ENCODE measurements at regions not wholly inside any gene's neighbourhood (a gene's known extent, or its start where the extent isn't known, plus 50 kb on each side); places are given as distances from the start of the nearest gene placed in this dataset.

DNA sequence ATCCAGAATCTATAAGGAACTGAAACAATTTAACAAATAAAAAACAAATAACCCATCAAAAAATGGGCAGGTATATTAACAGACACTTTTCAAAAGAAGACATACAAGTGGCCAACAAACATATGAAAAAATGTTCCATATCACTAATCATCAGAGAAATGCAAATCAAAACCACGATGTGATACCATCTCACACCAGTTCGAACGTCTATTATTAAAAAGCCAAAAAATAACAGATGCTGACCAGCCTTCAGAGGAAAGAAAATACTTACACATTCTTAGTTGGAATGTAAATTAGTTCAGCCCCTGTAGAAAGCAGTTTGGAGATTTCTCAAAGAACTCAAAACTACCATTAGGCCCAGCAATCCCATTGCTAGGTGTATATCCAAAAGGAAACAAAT, 687.9 kb upstream of the AADAT start:
- Mint-ChIP-seq H3K4me1 (no peaks in the 10 kb centered on the region), H3K4me3 (no peak overlapping the region), H3K36me3 (no peaks in the 10 kb centered on the region), H3K27ac (no peak overlapping the region), H3K27me3 (no peaks in the 10 kb centered on the region), H3K9me3 (peaks cover 5% of the 10 kb centered on the region)
- no peak for DNase-seq

DNA sequence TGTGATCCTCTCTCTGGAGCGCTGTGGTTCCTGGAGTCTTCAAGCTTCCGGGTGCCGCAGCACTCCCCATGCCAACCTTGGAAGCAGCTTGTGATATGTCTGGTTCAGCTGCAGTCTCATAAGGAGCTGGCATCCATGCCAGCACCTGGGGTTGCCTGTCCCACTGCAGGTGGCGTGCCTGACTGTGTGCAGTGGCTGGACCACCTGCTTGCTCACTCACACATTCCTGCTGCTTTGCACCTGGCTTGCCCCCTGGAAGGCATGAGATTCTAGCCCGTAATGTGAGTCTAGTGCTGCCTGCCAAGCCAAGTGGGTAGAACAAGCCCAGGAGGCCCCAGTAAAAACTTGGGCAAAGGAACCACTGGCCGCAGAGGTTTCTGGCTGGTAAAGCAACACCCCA, 687.2 kb upstream of the AADAT start:
- Mint-ChIP-seq H3K27ac (no peak overlapping the region), H3K4me1 (no peaks in the 10 kb centered on the region), H3K27me3 (no peaks in the 10 kb centered on the region), H3K9me3 (peaks cover 5% of the 10 kb centered on the region), H3K36me3 (no peaks in the 10 kb centered on the region), H3K4me3 (no peak overlapping the region)
- no peak for DNase-seq

DNA sequence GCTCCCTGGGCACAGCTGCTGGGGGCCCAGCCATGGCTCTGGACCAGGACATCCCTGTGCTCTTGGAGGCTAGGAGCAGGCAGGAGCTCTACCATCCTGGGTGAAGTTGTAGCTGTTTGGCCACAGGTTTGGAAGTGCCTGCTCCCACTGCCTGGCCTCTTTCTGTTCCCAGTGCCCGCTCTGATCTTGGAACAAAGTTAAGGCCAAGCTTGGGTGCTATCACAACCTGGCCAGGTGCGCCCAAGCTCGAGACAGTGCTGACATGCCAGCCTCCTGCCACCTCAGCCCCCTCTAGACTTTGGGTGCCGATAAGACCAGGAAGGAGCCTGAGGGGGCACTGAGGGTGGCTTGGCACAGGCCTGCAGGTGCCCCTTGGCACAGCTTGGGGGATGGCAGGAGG, 686.1 kb upstream of the AADAT start:
- Mint-ChIP-seq H3K27ac (no peak overlapping the region), H3K4me3 (no peak overlapping the region), H3K36me3 (no peaks in the 10 kb centered on the region), H3K27me3 (no peaks in the 10 kb centered on the region), H3K4me1 (no peaks in the 10 kb centered on the region), H3K9me3 (peaks cover 5% of the 10 kb centered on the region)
- DNase-seq = no peak

DNA sequence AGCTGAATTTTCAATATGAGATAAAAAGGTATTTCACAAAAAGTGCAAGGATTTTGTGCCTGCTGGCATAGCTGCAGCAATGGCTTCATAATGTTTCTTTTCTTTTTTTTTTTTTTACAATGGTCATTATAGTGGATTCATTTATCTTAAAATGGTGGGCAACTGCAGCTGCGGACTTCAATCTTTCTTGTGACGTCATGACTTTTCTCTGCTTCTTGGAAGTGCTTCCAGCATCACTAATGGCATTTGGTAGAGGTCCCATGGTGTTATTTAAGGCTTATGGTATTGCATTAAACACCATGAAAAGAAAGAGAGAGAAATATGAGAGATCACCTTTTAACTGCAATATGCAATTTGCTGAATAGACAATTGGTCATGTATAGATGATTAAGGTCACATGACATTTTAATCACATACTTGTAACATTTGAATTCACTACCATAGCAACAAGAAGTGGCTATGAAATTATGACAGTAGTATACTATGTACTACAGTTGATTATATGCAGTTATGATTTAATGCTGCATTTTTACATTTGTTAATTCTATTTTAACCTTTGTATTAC, 684.0 kb upstream of the AADAT start:
- no peak for DNase-seq
- Mint-ChIP-seq H3K4me3 (no peak overlapping the region), H3K4me1 (no peaks in the 10 kb centered on the region), H3K27ac (no peak overlapping the region), H3K9me3 (no peaks in the 10 kb centered on the region), H3K36me3 (no peaks in the 10 kb centered on the region), H3K27me3 (no peaks in the 10 kb centered on the region)

DNA sequence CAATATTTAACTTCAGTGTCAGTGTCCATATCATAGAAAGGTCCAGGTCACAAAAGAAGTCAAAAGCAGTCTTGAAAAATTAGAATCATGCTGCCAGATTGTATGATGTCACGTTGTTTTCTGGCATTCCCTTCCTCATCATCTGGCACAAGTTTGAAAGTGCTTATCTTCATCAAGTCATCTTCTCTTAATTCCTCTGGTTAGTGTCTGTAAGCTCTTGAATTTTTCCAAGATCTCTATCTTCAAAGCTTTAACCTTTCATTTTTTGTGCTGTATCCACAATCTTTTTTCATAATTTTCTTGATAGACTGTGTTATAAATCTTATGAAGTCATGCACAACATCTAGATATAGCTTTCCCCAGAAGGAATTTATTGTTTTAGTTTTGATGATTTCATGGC, 682.7 kb upstream of the AADAT start:
- Mint-ChIP-seq H3K27me3 (no peaks in the 10 kb centered on the region), H3K36me3 (no peaks in the 10 kb centered on the region), H3K4me1 (no peaks in the 10 kb centered on the region), H3K9me3 (no peaks in the 10 kb centered on the region), H3K27ac (no peak overlapping the region), H3K4me3 (no peak overlapping the region)
- no peak for DNase-seq

DNA sequence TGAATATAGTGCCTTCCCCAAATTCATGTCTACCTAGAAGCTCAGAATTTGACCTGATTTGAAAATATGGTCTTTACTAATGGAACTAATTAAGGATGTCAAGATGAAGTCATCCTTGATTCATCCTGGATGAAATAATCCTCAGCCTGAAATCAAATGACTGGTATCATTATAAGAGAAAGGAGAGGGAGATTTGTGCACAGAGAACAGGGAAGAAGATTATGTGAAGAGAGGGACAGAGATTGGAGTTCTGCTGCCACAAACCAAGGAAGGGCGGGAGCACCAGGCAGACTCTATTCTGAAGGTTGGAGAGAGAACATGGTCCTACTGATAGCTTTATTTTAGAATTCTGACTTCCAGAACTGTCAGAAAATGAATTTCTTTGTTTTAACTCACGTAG, 680.9 kb upstream of the AADAT start:
- no peak for DNase-seq

DNA sequence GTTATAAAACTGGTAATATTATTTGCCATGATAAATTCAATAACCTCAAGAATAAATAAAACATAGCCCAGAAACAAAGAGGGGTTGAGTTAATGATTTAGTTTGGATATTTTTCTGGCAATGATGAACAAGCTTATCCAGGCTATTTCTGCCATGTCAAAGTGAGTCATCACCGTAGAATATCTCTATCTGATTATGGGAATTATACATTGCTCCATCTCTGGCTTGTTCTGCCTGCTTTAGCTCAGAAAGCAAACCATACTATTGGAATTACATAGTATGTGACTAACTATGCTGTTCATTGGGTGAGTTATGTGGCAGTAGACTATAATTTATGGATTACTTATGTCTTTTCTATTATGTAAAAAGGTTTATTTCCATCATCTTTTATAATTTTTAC, 680.1 kb upstream of the AADAT start:
- no peaks in the 10 kb centered on the region for H3K27me3 Mint-ChIP-seq
- no peak overlapping the region for H3K4me3 Mint-ChIP-seq
- no peak for DNase-seq
- no peaks in the 10 kb centered on the region for H3K9me3 Mint-ChIP-seq
- H3K36me3 Mint-ChIP-seq = no peaks in the 10 kb centered on the region
- H3K27ac Mint-ChIP-seq = no peak overlapping the region
- no peaks in the 10 kb centered on the region for H3K4me1 Mint-ChIP-seq

More for the DNA sequence above, 680.9 kb upstream of the AADAT start:
- Mint-ChIP-seq H3K4me3 (no peak overlapping the region), H3K9me3 (no peaks in the 10 kb centered on the region), H3K36me3 (no peaks in the 10 kb centered on the region), H3K27ac (no peak overlapping the region), H3K4me1 (no peaks in the 10 kb centered on the region), H3K27me3 (no peaks in the 10 kb centered on the region)

DNA sequence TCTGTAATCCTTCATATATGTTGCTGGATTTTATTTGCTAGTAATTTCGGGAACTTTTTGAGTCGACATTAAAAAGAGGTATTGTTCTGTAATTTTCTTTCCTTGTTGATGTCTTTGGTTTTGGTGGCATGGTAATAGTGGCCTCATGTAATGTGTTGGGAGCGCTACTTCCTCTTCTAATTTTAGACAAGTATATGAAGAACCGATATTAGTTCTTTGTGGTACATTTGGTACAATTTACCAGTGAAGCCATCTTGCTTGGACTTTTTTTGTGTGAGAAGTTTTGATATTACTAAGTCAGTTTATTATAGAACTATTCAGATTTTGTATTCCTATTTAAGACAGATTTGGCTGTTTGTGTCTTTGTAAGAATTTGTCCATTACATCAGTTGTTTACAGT, 669.2 kb upstream of the AADAT start:
- Mint-ChIP-seq H3K4me3 (no peak overlapping the region), H3K4me1 (no peaks in the 10 kb centered on the region), H3K27me3 (no peaks in the 10 kb centered on the region), H3K36me3 (no peaks in the 10 kb centered on the region), H3K27ac (no peak overlapping the region), H3K9me3 (peaks cover 8% of the 10 kb centered on the region)
- DNase-seq = no peak

DNA sequence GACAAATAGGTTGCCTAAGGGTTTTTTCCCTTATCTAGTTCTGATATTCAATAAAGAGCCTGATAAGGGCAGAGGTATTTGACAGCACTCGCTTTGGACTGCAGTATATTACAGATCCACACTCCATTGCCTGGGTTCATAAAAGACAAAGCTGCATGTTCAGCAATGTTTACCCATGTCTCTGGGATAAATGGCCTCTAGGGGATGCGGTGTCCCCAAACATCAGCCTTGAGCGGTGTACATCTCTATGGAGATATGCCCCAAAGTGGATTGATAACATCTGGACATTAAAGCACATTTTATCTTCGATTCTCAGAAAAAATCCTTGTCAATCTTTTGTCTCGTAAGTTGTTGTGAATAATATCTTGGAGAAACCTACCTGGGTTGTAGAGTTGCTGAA, 660.8 kb upstream of the AADAT start:
- Mint-ChIP-seq H3K36me3 (no peaks in the 10 kb centered on the region), H3K4me3 (no peak overlapping the region), H3K27me3 (no peaks in the 10 kb centered on the region), H3K9me3 (peaks cover 6% of the 10 kb centered on the region), H3K4me1 (no peaks in the 10 kb centered on the region), H3K27ac (no peak overlapping the region)
- no peak for DNase-seq

DNA sequence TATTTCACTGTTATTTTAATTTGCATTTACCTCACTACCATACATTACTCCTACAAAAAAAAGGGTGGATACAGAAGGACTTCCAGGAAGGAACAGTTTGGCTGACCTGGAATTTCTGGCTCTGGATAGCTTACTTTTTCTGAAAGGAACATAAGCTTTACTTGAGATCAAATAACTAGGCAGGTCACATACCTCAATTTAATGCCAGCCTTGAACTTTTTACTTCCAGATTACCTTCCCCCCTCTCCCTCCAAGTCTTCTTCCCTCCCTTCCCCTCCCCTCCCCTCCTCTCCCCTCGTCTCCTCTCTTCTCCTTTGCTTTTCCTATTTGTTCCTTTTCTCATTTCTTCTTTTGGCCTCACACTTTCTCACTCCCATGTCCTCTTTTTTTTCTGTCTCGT, 659.2 kb upstream of the AADAT start:
- no peak for DNase-seq
- H3K27ac Mint-ChIP-seq = no peak overlapping the region
- no peaks in the 10 kb centered on the region for H3K4me1 Mint-ChIP-seq
- no peaks in the 10 kb centered on the region for H3K27me3 Mint-ChIP-seq
- H3K9me3 Mint-ChIP-seq = peaks cover 8% of the 10 kb centered on the region
- H3K36me3 Mint-ChIP-seq = no peaks in the 10 kb centered on the region
- H3K4me3 Mint-ChIP-seq = no peak overlapping the region

DNA sequence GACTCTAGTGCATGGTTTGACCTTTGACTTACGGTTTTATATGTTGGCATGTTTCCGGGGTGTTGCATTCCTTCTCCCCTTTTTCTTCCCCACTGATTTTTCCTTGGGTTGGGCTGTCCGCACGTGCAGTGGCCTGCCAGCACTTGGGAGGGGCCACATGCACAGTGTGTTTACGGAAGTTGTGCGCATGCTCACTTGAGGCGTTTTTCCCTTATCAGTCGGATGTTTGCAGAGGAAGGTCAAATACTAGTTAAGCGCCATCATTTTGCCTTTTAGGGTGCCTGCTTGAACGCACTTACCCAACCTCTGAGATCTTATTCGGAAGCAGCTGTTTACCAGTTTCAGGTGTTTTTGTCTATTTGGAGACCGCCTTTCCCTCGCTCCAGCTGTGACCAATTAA, 653.9 kb upstream of the AADAT start:
- H3K27ac Mint-ChIP-seq = no peak overlapping the region

DNA sequence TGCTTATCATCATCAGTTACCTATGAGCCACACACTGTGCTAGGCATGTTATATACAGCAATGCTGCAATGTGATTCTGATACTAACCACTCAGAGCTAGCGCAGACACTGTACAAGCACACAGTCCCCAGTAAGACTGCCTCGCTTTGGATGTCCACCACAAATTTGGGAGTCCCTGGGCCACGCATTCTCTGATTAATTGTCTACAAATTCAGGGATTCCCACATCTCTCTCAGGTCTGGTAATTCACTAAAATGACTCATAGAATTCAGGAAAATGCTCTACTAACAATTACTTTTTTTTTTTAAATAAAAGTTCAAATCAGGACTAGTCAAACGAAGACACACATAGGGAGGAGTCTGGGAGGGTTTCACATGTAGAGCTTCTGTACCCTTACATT, 652.1 kb upstream of the AADAT start:
- Mint-ChIP-seq H3K4me3 (no peak overlapping the region), H3K36me3 (no peaks in the 10 kb centered on the region), H3K27ac (no peak overlapping the region), H3K4me1 (no peaks in the 10 kb centered on the region), H3K9me3 (peaks cover 5% of the 10 kb centered on the region), H3K27me3 (no peaks in the 10 kb centered on the region)
- no peak for DNase-seq

More for the DNA sequence above, 653.9 kb upstream of the AADAT start:
- Mint-ChIP-seq H3K4me1 (no peaks in the 10 kb centered on the region), H3K27me3 (no peaks in the 10 kb centered on the region), H3K4me3 (no peak overlapping the region), H3K36me3 (no peaks in the 10 kb centered on the region), H3K9me3 (peaks cover 3% of the 10 kb centered on the region)
- no peak for DNase-seq

DNA sequence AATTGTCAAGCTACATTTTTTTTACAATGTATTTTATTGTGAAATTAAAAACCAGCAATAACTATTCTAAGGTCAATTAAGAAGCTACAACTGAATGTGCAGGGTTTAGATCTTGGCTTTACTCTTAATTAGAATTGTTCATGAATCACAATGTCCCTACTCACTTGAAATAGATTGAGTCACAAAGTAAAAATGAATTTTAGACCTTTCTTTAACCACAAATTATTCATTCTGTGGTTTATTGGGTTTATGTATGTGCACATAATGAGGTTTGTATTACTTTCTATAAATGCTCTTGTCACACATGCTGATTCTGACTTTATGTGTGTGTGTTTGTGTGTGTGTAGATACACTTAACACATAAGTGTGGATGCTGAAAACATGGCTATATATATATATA, 647.0 kb upstream of the AADAT start:
- Mint-ChIP-seq H3K36me3 (no peaks in the 10 kb centered on the region), H3K4me3 (no peak overlapping the region), H3K27ac (no peak overlapping the region), H3K4me1 (no peaks in the 10 kb centered on the region), H3K27me3 (no peaks in the 10 kb centered on the region), H3K9me3 (peaks cover 4% of the 10 kb centered on the region)
- DNase-seq = no peak

DNA sequence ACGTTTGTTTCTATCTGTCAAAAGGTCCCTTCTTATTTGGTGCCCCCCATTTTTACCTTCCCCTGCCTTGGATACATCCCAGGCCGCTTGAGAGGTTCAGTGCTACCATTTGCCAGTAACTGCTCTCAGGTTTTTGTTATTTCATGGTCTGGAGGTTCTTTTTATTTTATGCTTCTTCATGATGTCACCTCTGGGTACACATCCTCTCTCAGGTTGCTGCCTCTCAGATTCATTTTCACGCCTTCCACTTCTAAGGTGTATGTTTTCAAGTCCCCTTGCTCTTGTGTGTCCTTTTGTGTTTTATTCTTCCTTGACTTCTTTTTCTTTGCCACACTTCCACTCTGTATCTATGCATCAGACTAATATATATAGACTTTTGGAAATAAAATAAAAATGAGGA, 640.1 kb upstream of the AADAT start:
- Mint-ChIP-seq H3K27ac (no peak overlapping the region), H3K36me3 (no peaks in the 10 kb centered on the region), H3K9me3 (no peaks in the 10 kb centered on the region), H3K4me1 (no peaks in the 10 kb centered on the region), H3K27me3 (no peaks in the 10 kb centered on the region), H3K4me3 (no peak overlapping the region)
- DNase-seq = no peak

DNA sequence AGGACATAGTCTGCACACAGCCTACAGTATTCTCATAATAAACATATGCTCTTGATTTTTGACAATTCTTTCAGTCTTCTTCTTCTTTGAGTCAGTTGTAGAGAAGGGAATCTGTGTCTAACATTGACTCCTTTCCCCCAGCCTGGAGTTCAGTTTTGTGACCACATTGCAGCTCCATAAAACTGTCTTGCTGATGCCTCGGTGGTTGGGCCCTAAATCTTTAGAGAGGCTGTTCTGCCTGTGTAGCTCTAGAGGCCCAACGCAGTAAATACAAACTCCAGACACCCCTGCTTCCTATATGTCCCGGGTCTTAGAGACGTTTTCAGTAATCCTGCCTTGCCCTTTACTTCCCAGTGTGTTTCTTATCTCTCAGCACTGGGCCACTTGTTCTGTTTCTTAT, 639.5 kb upstream of the AADAT start:
- no peaks in the 10 kb centered on the region for H3K27me3 Mint-ChIP-seq
- no peak for DNase-seq
- H3K27ac Mint-ChIP-seq = no peak overlapping the region
- no peaks in the 10 kb centered on the region for H3K36me3 Mint-ChIP-seq
- no peak overlapping the region for H3K4me3 Mint-ChIP-seq
- no peaks in the 10 kb centered on the region for H3K4me1 Mint-ChIP-seq
- no peaks in the 10 kb centered on the region for H3K9me3 Mint-ChIP-seq

DNA sequence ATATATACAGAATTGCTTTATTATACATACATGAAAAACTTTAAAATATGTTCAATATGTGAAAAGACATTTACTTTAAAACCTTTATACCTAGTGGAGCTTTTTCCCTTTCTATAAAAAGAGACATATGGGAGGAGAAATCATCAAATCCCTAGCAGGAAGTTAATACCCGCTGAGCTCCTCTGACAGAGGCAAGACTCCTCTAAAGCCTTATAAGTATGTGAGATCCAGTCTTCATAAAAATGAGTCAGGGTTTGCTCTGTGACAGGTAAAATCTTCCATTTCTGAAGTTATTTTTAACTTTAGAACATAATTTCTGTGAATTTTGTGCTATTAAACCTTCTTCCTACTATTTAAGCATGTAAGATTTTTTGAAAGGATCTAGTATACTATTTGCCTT, 634.4 kb upstream of the AADAT start:
- no peak for DNase-seq
- Mint-ChIP-seq H3K9me3 (peaks cover 1% of the 10 kb centered on the region), H3K4me1 (no peaks in the 10 kb centered on the region), H3K27ac (no peak overlapping the region), H3K4me3 (no peak overlapping the region), H3K27me3 (no peaks in the 10 kb centered on the region), H3K36me3 (no peaks in the 10 kb centered on the region)

DNA sequence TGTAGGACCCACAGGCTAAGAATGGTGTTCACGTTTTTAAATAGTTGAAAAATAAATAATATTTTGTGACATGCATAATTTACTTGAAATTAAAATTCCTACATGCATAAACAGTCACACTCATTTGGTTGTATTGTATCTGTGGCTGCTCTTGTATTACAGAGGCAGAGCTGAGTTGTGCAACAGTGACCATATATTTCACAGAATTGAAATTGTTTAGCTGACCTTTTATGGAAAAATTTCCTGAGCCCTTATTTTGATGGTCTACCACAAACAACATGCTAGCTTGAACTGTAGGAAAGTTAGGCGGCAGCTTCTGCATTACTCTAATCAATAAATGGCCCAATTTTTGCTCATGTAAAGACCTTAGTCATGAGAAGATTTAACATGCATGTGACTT, 633.4 kb upstream of the AADAT start:
- no peak for DNase-seq

More for the DNA sequence above, 633.4 kb upstream of the AADAT start:
- Mint-ChIP-seq H3K4me1 (no peaks in the 10 kb centered on the region), H3K27me3 (no peaks in the 10 kb centered on the region), H3K36me3 (no peaks in the 10 kb centered on the region), H3K9me3 (peaks cover 1% of the 10 kb centered on the region), H3K4me3 (no peak overlapping the region), H3K27ac (no peak overlapping the region)
